K562 (cell line): ENCODE measurements at regions not wholly inside any gene's neighbourhood (a gene's known extent, or its start where the extent isn't known, plus 50 kb on each side); places are given as distances from the start of the nearest gene placed in this dataset.

Experiments
- ATAC-seq: fragments of 200-7000 bp; cut with Tn5 transposase; 3 replicates; pipeline ENCODE4 v1.9.1; 2020; ENCODE audit warnings: moderate library complexity
- BruUV-seq: library from RNA; stranded (reverse); fragments of 400-500 nt; replicated peaks from 2 replicates; lab custom pipeline; 2021; lab: Mats Ljungman, UMichigan
- CTCF ChIA-PET: fragments of 300-600 bp; formaldehyde crosslinking; extraction: SDS; loops from one replicate; lab custom pipeline; 2021; ENCODE audit warnings: low intra/inter-chr PET ratio; lab: Yijun Ruan, JAX
- POLR2A ChIA-PET: fragments of 300-600, 350-650 bp; sonication (Branson Sonifier 250); formaldehyde crosslinking; extraction: SDS; loops from one replicate; lab custom pipeline; 2021; ENCODE audit warnings: antibody characterized with exemption, inconsistent platforms; lab: Yijun Ruan, JAX
- DNase-seq, 4 experiments: peaks; one replicate each; pipeline versions ENCODE4 v3.0.0 to v3.0.0-alpha.2; 2011 to 2018; ENCODE audit warnings: low spot score in 3 of 4, mixed read lengths in 3 of 4; ENCODE audit errors: extremely low read depth in 1 of 4
- FAIRE-seq: peaks from 2 replicates; lab custom pipeline; 2011; peaks lifted over from hg19 to GRCh38; lab: Jason Lieb, UNC
- H2AFZ ChIP-seq: 2 replicates; pipeline ENCODE4 v1.6.0; 2011; ENCODE audit warnings: low read depth, low read length, control low read depth, inconsistent platforms
- H3K27ac ChIP-seq: fragments of 200-600 bp; 3 replicates; pipeline ENCODE4 v1.8.0; 2011; ENCODE audit warnings: low read depth, mild to moderate bottlenecking, control low read depth, inconsistent platforms, low read length, moderate library complexity, mixed read lengths; ENCODE audit errors: extremely low read depth
- H3K27me3 ChIP-seq, 2 experiments: fragments of 300-600 bp in 1 of 2; 2 replicates in 1 of 2; 3 replicates in 1 of 2; pipeline versions ENCODE4 v1.6.0 to v1.8.0; 2011; ENCODE audit warnings: inconsistent platforms in 2 of 2, low read length in 2 of 2, mild to moderate bottlenecking in 1 of 2, mixed read lengths in 1 of 2, moderate library complexity in 1 of 2; ENCODE audit not compliant: control insufficient read depth in 2 of 2, insufficient read depth in 2 of 2
- H3K36me3 ChIP-seq: fragments of 300-600 bp; 3 replicates; pipeline ENCODE4 v1.8.0; 2011; ENCODE audit warnings: mild to moderate bottlenecking, low read length, inconsistent platforms; ENCODE audit not compliant: control insufficient read depth, insufficient read depth
- H3K4me1 ChIP-seq, 2 experiments: fragments of 200-600 bp in 1 of 2; replicated peaks in 1 of 2; 2 replicates in 1 of 2; 3 replicates in 1 of 2; pipeline versions ENCODE4 v1.5.1 to v1.8.0; 2011; ENCODE audit warnings: inconsistent platforms in 2 of 2, low read length in 2 of 2, mild to moderate bottlenecking in 1 of 2, mixed read lengths in 1 of 2, moderate library complexity in 1 of 2; ENCODE audit not compliant: control insufficient read depth in 2 of 2, insufficient read depth in 2 of 2
- H3K4me2 ChIP-seq: 2 replicates; pipeline ENCODE4 v1.6.1; 2011; ENCODE audit warnings: low read length, control low read depth, inconsistent platforms, mixed read lengths; ENCODE audit not compliant: insufficient read depth
- H3K4me3 ChIP-seq: fragments of 200-600 bp; sonication (generic), shearing (Covaris generic); 2 replicates; pipeline ENCODE4 v1.5.1; 2016; ENCODE audit warnings: control low read depth, inconsistent platforms
- H3K79me2 ChIP-seq: fragments of 200-600 bp; 3 replicates; pipeline ENCODE4 v1.8.0; 2011; ENCODE audit warnings: low read length, inconsistent platforms; ENCODE audit not compliant: control insufficient read depth, insufficient read depth
- H3K9ac ChIP-seq, 2 experiments: 2 replicates each; pipeline versions ENCODE4 v1.6.0 to v1.6.1; 2011; ENCODE audit warnings: low read depth in 2 of 2, low read length in 2 of 2, control low read depth in 1 of 2, inconsistent platforms in 1 of 2, mild to moderate bottlenecking in 1 of 2, mixed read lengths in 1 of 2; ENCODE audit not compliant: insufficient read depth in 1 of 2
- H3K9me1 ChIP-seq: one replicate; pipeline ENCODE4 v1.6.0; 2011; ENCODE audit warnings: inconsistent platforms, mild to moderate bottlenecking, low read length, moderate library complexity; ENCODE audit not compliant: control insufficient read depth, insufficient read depth
- H3K9me3 ChIP-seq: replicated peaks from 2 replicates; pipeline ENCODE4 v1.5.1; 2011; ENCODE audit warnings: low read depth, low read length, inconsistent platforms; ENCODE audit not compliant: control insufficient read depth, insufficient read depth
- H4K20me1 ChIP-seq: replicated peaks from 2 replicates; pipeline ENCODE4 v1.6.1; 2011; ENCODE audit warnings: low read length, inconsistent platforms, mixed read lengths; ENCODE audit not compliant: control insufficient read depth, insufficient read depth
- EP300 ChIP-seq: IDR thresholded peaks from 2 replicates; pipeline ENCODE4 v1.6.1; 2012; ENCODE audit warnings: low read length, improper control_type of control experiment
- HNRNPLL ChIP-seq: fragments of 200-400 bp; formaldehyde crosslinking; IDR thresholded peaks from 2 replicates; pipeline ENCODE4 v1.6.1; 2017; ENCODE audit warnings: low read length, low read depth, mild to moderate bottlenecking; ENCODE audit not compliant: poor library complexity, severe bottlenecking
- LARP7 ChIP-seq: fragments of 450-650 bp; IDR thresholded peaks from 2 replicates; pipeline ENCODE4 v1.6.1; 2016
- NUFIP1 ChIP-seq: fragments of 450-650 bp; IDR thresholded peaks from 2 replicates; pipeline ENCODE4 v1.6.1; 2018; ENCODE audit not compliant: partially characterized antibody
- RBBP5 ChIP-seq: fragments of 200-600 bp; sonication (generic); IDR thresholded peaks from 2 replicates; pipeline ENCODE4 v1.6.1; 2012; ENCODE audit warnings: borderline replicate concordance, mild to moderate bottlenecking, low read length, control low read depth, inconsistent platforms; ENCODE audit not compliant: insufficient read depth, poor library complexity, severe bottlenecking
- SUPT5H ChIP-seq: fragments of 450-650 bp; IDR thresholded peaks from 2 replicates; pipeline ENCODE4 v1.6.1; 2016
- YBX1 ChIP-seq: fragments of 450-650 bp; IDR thresholded peaks from 2 replicates; pipeline ENCODE4 v1.7.1; 2016; ENCODE audit warnings: mild to moderate bottlenecking
- WGBS: fragments of 100-300 bp; shearing (Covaris generic); methylation state at CpG from one replicate; pipeline ENCODE4 v1.1.6; 2016; ENCODE audit warnings: low coverage, mixed read lengths; ENCODE audit not compliant: insufficient coverage; ENCODE audit errors: missing lambda C conversion rate; 5-methylcytosine and 5-hydroxymethylcytosine counted together
- in situ Hi-C: fragments of 300-500 bp; cut with MboI; formaldehyde crosslinking; loops from 4 replicates; pipeline ENCODE4 v1.15.0; 2018; ENCODE audit warnings: inconsistent platforms, mixed read lengths
- intact Hi-C: fragments of 100-400 bp; cut with micrococcal nuclease; formaldehyde crosslinking; loops from 2 replicates; pipeline ENCODE4 v1.14.2; 2022
- TF ChIP-seq, protein P1 (sequence below): fragments of 450-650 bp; IDR thresholded peaks from 2 replicates; pipeline ENCODE4 v1.6.1; 2016; ENCODE audit warnings: antibody characterized with exemption
- TF ChIP-seq, protein P2 (sequence below), 2 experiments: IDR thresholded peaks in 1 of 2; conservative IDR thresholded peaks in 1 of 2; 2 replicates each; pipeline ENCODE4 v1.6.1; 2016; ENCODE audit warnings: low read depth in 2 of 2, mild to moderate bottlenecking in 1 of 2, missing compliant biosample characterization in 1 of 2, missing genetic modification characterization in 1 of 2, moderate library complexity in 1 of 2

DNA sequence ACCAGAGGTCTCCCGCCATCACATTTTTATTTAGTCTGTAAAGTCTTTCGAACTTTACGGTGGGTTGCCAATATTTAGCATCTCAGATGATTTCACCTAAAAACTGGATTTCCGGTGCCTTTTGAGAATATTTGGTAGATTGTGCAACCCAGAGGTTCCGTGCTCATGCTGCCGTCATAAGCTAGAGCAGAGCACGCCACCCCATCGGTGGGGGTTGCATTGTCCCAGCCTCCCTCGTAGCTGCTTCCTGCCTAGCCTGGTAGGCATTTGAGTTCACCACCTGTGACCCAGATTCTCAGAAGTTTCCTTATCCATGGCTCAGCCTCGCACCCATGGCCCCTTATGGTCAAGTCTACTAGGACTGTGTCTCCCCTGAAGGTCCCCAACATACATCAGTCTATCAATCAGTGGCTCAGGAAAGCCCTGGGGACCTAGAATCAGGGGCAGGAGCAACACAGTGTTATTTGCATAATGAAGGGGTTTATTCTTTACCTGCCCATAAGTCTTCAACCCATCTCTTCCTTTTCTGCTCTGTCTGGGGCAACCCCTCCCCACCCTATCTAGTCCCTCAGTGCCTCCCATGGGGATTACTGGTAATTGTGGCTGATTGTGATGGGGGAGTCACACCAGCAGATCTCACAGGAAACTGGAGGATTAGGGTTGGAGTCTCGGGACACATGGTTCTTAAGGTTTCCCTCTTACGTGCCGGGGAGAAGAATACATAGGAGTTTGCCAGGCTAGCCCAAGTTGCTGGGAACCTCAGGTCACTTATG is 152.3 kb downstream of the PHETA1 start:
- no peak for FAIRE-seq
- Histone ChIP-seq H3K4me2 (no peak overlapping the region), H2AFZ (no peak overlapping the region), H3K79me2 (no peaks in the 10 kb centered on the region), H3K4me1 (no peaks in the 10 kb centered on the region), H3K9me3 (no peaks in the 10 kb centered on the region), H3K9me1 (no peaks in the 10 kb centered on the region), H3K4me3 (no peak overlapping the region), H3K27ac (no peak overlapping the region), H3K9ac (no peak overlapping the region), H3K27me3 (peaks cover 18 to 39% of the 10 kb centered on the region in 2 experiments), H4K20me1 (peaks cover 4% of the 10 kb centered on the region; the same call in 1 of the 2 replicates), H3K36me3 (no peaks in the 10 kb centered on the region)
- in situ Hi-C loops (no loop called here), intact Hi-C loops (no loop called here)
- WGBS: 3% methylated on average over 13 of the region's 13 CpGs
- CTCF ChIA-PET: no interaction called here
- POLR2A ChIA-PET: no interaction called here
- no TSS peak for BruUV-seq
- DNase-seq: no peak
- no peak for ATAC-seq
- no peak for TF ChIP-seq NUFIP1
- TF ChIP-seq, protein P1, sequence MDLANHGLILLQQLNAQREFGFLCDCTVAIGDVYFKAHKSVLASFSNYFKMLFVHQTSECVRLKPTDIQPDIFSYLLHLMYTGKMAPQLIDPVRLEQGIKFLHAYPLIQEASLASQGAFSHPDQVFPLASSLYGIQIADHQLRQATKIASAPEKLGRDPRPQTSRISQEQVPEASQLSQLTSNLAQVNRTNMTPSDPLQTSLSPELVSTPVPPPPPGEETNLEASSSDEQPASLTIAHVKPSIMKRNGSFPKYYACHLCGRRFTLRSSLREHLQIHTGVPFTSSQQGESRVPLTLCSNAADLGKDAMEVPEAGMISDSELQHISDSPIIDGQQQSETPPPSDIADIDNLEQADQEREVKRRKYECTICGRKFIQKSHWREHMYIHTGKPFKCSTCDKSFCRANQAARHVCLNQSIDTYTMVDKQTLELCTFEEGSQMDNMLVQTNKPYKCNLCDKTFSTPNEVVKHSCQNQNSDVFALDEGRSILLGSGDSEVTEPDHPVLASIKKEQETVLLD: no peak
- TF ChIP-seq RBBP5: no peak
- no peak for TF ChIP-seq YBX1
- no peak for TF ChIP-seq EP300
- TF ChIP-seq HNRNPLL: no peak
- no peak for TF ChIP-seq LARP7
- TF ChIP-seq, protein P2, sequence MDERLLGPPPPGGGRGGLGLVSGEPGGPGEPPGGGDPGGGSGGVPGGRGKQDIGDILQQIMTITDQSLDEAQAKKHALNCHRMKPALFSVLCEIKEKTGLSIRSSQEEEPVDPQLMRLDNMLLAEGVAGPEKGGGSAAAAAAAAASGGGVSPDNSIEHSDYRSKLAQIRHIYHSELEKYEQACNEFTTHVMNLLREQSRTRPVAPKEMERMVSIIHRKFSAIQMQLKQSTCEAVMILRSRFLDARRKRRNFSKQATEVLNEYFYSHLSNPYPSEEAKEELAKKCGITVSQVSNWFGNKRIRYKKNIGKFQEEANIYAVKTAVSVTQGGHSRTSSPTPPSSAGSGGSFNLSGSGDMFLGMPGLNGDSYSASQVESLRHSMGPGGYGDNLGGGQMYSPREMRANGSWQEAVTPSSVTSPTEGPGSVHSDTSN (CRISPR knock-in tag; IDR thresholded peaks at IDR 0.05; ENCODE audit: low read depth): no peak
- TF ChIP-seq, protein P2 (tag; conservative IDR thresholded peaks at IDR 0.05; ENCODE audit: low read depth): no peak
- TF ChIP-seq SUPT5H: no peak
